IMR-90 (cell line): ENCODE measurements at regions not wholly inside any gene's neighbourhood (a gene's known extent, or its start where the extent isn't known, plus 50 kb on each side); places are given as distances from the start of the nearest gene placed in this dataset.

Experiments
- ATAC-seq: fragments of 200-7000 bp; cut with Tn5 transposase; 2 replicates; pipeline ENCODE4 v1.9.1; 2020; ENCODE audit warnings: low read depth, mild to moderate bottlenecking, moderate library complexity
- BruUV-seq: library from RNA; stranded (reverse); fragments of 400-500 nt; replicated peaks from 2 replicates; lab custom pipeline; 2021; lab: Mats Ljungman, UMichigan
- CTCF ChIA-PET: fragments of 300-600 bp; formaldehyde crosslinking; extraction: SDS; loops from one replicate; lab custom pipeline; 2021; ENCODE audit warnings: antibody characterized with exemption; lab: Yijun Ruan, JAX
- POLR2A ChIA-PET: fragments of 300-600 bp; sonication (Branson Sonifier 250); formaldehyde crosslinking; loops from one replicate; lab custom pipeline; 2022; ENCODE audit warnings: antibody characterized with exemption; ENCODE audit not compliant: unreplicated experiment; lab: Charles Lee
- DNase-seq: peaks from one replicate; pipeline ENCODE4 v3.0.0; 2013
- H2AFZ ChIP-seq: replicated peaks from 2 replicates; pipeline ENCODE3; 2013; ENCODE audit warnings: low read length, mild to moderate bottlenecking; ENCODE audit not compliant: poor library complexity
- H2AK5ac ChIP-seq: 2 replicates; pipeline ENCODE4 v1.6.1; 2013; ENCODE audit warnings: low read depth, low read length, inconsistent platforms
- H2AK9ac ChIP-seq: replicated peaks from 2 replicates; pipeline ENCODE3; 2013; ENCODE audit warnings: mild to moderate bottlenecking, low read depth, low read length, moderate library complexity; ENCODE audit not compliant: poor library complexity
- H2BK120ac ChIP-seq: 2 replicates; pipeline ENCODE4 v1.6.1; 2013; ENCODE audit warnings: low read depth, low read length, inconsistent platforms
- H2BK15ac ChIP-seq: 3 replicates; pipeline ENCODE4 v1.6.1; 2013; ENCODE audit warnings: low read depth, low read length, inconsistent platforms
- H2BK20ac ChIP-seq: 2 replicates; pipeline ENCODE4 v1.6.1; 2013; ENCODE audit warnings: low read depth, mild to moderate bottlenecking, inconsistent platforms, low read length, moderate library complexity
- H2BK5ac ChIP-seq: 2 replicates; pipeline ENCODE4 v1.6.1; 2013; ENCODE audit warnings: mild to moderate bottlenecking, low read depth, low read length, inconsistent platforms; ENCODE audit not compliant: poor library complexity, severe bottlenecking
- H3K14ac ChIP-seq: replicated peaks from 2 replicates; pipeline ENCODE4 v1.6.1; 2013; ENCODE audit warnings: low read depth, low read length, inconsistent platforms
- H3K18ac ChIP-seq: 2 replicates; pipeline ENCODE4 v1.6.1; 2013; ENCODE audit warnings: low read depth, low read length, control low read depth
- H3K23ac ChIP-seq: 2 replicates; pipeline ENCODE4 v1.6.1; 2013; ENCODE audit warnings: low read depth, low read length, inconsistent platforms
- H3K27ac ChIP-seq: 2 replicates; pipeline ENCODE4 v1.5.1; 2013; ENCODE audit warnings: mild to moderate bottlenecking, control low read depth, low read length; ENCODE audit not compliant: insufficient read depth
- H3K27me3 ChIP-seq: 2 replicates; pipeline ENCODE4 v1.6.1; 2013; ENCODE audit warnings: low read length; ENCODE audit not compliant: control insufficient read depth, insufficient read depth
- H3K36me3 ChIP-seq: 2 replicates; pipeline ENCODE4 v1.6.1; 2013; ENCODE audit warnings: low read length, mixed read lengths; ENCODE audit not compliant: control insufficient read depth, insufficient read depth
- H3K4ac ChIP-seq: 2 replicates; pipeline ENCODE4 v1.6.1; 2013; ENCODE audit warnings: low read depth, low read length, inconsistent platforms
- H3K4me1 ChIP-seq: 2 replicates; pipeline ENCODE4 v1.6.1; 2013; ENCODE audit warnings: low read length, mixed read lengths; ENCODE audit not compliant: control insufficient read depth, insufficient read depth
- H3K4me2 ChIP-seq: 2 replicates; pipeline ENCODE4 v1.6.1; 2013; ENCODE audit warnings: low read depth, mild to moderate bottlenecking, control low read depth, low read length, moderate library complexity
- H3K4me3 ChIP-seq: 2 replicates; pipeline ENCODE4 v1.5.1; 2013; ENCODE audit warnings: low read depth, mild to moderate bottlenecking, control low read depth, low read length, moderate library complexity; ENCODE audit not compliant: insufficient read depth
- H3K56ac ChIP-seq: 2 replicates; pipeline ENCODE4 v1.6.1; 2013; ENCODE audit warnings: low read length, inconsistent platforms; ENCODE audit not compliant: insufficient read depth; ENCODE audit errors: extremely low read depth
- H3K79me1 ChIP-seq, 2 experiments: 2 replicates each; pipeline ENCODE4 v1.6.1; 2013; ENCODE audit warnings: low read length in 2 of 2, inconsistent platforms in 1 of 2, low read depth in 1 of 2
- H3K9ac ChIP-seq: 2 replicates; pipeline ENCODE4 v1.6.1; 2013; ENCODE audit warnings: low read depth, low read length, control low read depth
- H3K9me1 ChIP-seq: 2 replicates; pipeline ENCODE4 v1.6.1; 2013; ENCODE audit warnings: low read length, inconsistent platforms; ENCODE audit not compliant: insufficient read depth
- H3K9me3 ChIP-seq: 2 replicates; pipeline ENCODE4 v1.6.1; 2013; ENCODE audit warnings: low read length; ENCODE audit not compliant: control insufficient read depth, insufficient read depth
- H4K20me1 ChIP-seq: 2 replicates; pipeline ENCODE4 v1.6.1; 2013; ENCODE audit warnings: low read length, inconsistent platforms; ENCODE audit not compliant: insufficient read depth
- H4K5ac ChIP-seq: 2 replicates; pipeline ENCODE4 v1.6.1; 2013; ENCODE audit warnings: mild to moderate bottlenecking, low read depth, low read length, control low read depth
- H4K8ac ChIP-seq, 2 experiments: 2 replicates each; pipeline ENCODE4 v1.6.1; 2013; ENCODE audit warnings: low read depth in 2 of 2, low read length in 2 of 2, control low read depth in 1 of 2, inconsistent platforms in 1 of 2
- H4K91ac ChIP-seq: 2 replicates; pipeline ENCODE4 v1.6.1; 2013; ENCODE audit warnings: low read depth, low read length, inconsistent platforms; ENCODE audit not compliant: insufficient read depth
- BHLHE40 ChIP-seq: fragments of 150-350 bp; IDR thresholded peaks from 2 replicates; pipeline ENCODE4 v1.6.1; 2016; ENCODE audit warnings: mild to moderate bottlenecking, low read depth, low read length
- CEBPB ChIP-seq: IDR thresholded peaks from 2 replicates; pipeline ENCODE4 v1.6.1; 2012; ENCODE audit warnings: low read depth, low read length, improper control_type of control experiment
- CHD1 ChIP-seq: IDR thresholded peaks from 2 replicates; pipeline ENCODE4 v1.6.1; 2012; ENCODE audit warnings: low read depth, low read length, improper control_type of control experiment
- CTCF ChIP-seq: conservative IDR thresholded peaks from 2 replicates; pipeline ENCODE4 v1.5.1; 2012; ENCODE audit warnings: mild to moderate bottlenecking, low read depth, low read length, improper control_type of control experiment
- ELK1 ChIP-seq: fragments of 150-350 bp; IDR thresholded peaks from 2 replicates; pipeline ENCODE4 v1.6.1; 2016; ENCODE audit warnings: low read depth, mild to moderate bottlenecking, low read length, moderate library complexity, borderline replicate concordance
- FOS ChIP-seq: fragments of 150-350 bp; IDR thresholded peaks from 2 replicates; pipeline ENCODE4 v1.6.1; 2016; ENCODE audit warnings: low read depth, low read length
- MAFK ChIP-seq: IDR thresholded peaks from 2 replicates; pipeline ENCODE4 v1.6.1; 2012; ENCODE audit warnings: low read depth, low read length, improper control_type of control experiment
- MAZ ChIP-seq: IDR thresholded peaks from 2 replicates; pipeline ENCODE4 v1.6.1; 2012; ENCODE audit warnings: low read depth, mild to moderate bottlenecking, low read length, improper control_type of control experiment, moderate library complexity, borderline replicate concordance
- MXI1 ChIP-seq: IDR thresholded peaks from 2 replicates; pipeline ENCODE4 v1.6.1; 2012; ENCODE audit warnings: low read depth, mild to moderate bottlenecking, low read length, moderate library complexity, borderline replicate concordance
- NFE2L2 ChIP-seq: fragments of 150-350 bp; IDR thresholded peaks from 2 replicates; pipeline ENCODE4 v1.6.1; 2016; ENCODE audit warnings: low read depth, mild to moderate bottlenecking, low read length
- POLR2A ChIP-seq: IDR thresholded peaks from 2 replicates; pipeline ENCODE4 v1.6.1; 2012; ENCODE audit warnings: mild to moderate bottlenecking, low read depth, low read length
- RAD21 ChIP-seq: IDR thresholded peaks from 2 replicates; pipeline ENCODE4 v1.6.1; 2012; ENCODE audit warnings: low read length, improper control_type of control experiment
- RCOR1 ChIP-seq: IDR thresholded peaks from 2 replicates; pipeline ENCODE4 v1.6.1; 2012; ENCODE audit warnings: mild to moderate bottlenecking, low read length, improper control_type of control experiment; ENCODE audit not compliant: insufficient replicate concordance
- RFX5 ChIP-seq: IDR thresholded peaks from 2 replicates; pipeline ENCODE4 v1.8.0; 2012; ENCODE audit warnings: low read depth, mild to moderate bottlenecking, low read length, moderate library complexity
- SMC3 ChIP-seq: fragments of 150-350 bp; IDR thresholded peaks from 2 replicates; pipeline ENCODE4 v1.6.1; 2016; ENCODE audit warnings: low read depth, mild to moderate bottlenecking, antibody characterized with exemption, low read length, moderate library complexity
- USF2 ChIP-seq: fragments of 150-350 bp; IDR thresholded peaks from 2 replicates; pipeline ENCODE4 v1.6.1; 2017; ENCODE audit warnings: mild to moderate bottlenecking, antibody characterized with exemption, low read length, low read depth
- WGBS, 2 experiments: methylation state at CpG; one replicate each; pipeline versions ENCODE4 v1.1.5 to v1.1.7; 2013; ENCODE audit warnings: missing lambda C conversion rate in 2 of 2; ENCODE audit not compliant: insufficient read length in 1 of 2; ENCODE audit errors: extremely low coverage in 2 of 2; 5-methylcytosine and 5-hydroxymethylcytosine counted together
- dilution Hi-C: fragments of 300-500 bp; cut with HindIII; formaldehyde crosslinking; loops from one replicate; pipeline ENCODE4 v1.14.3; 2018; ENCODE audit warnings: low sequenced_read_pairs; ENCODE audit not compliant: unreplicated experiment
- in situ Hi-C: fragments of 300-500 bp; cut with MboI; formaldehyde crosslinking; loops from 3 replicates; pipeline ENCODE4 v1.14.3; 2019; ENCODE audit warnings: low sequenced_read_pairs, inconsistent platforms, mixed read lengths
- intact Hi-C: fragments of 100-400 bp; cut with micrococcal nuclease; formaldehyde crosslinking; loops from 2 replicates; pipeline ENCODE4 v1.10.0; 2022

- no peak for ATAC-seq
- Histone ChIP-seq H3K4ac (no peak overlapping the region), H2BK20ac (no peak overlapping the region), H2AK9ac (no peak overlapping the region), H2AK5ac (no peak overlapping the region), H3K14ac (no peak overlapping the region), H2BK15ac (no peak overlapping the region), H3K9ac (no peak overlapping the region), H3K27me3 (no peaks in the 10 kb centered on the region), H2BK5ac (no peak overlapping the region), H3K4me3 (no peak overlapping the region), H3K18ac (no peak overlapping the region), H4K5ac (no peak overlapping the region), H3K4me1 (no peaks in the 10 kb centered on the region), H3K4me2 (no peak overlapping the region), H3K23ac (no peak overlapping the region), H3K36me3 (no peaks in the 10 kb centered on the region), H2BK120ac (no peak overlapping the region), H3K79me1 (no peaks in the 10 kb centered on the region), H3K27ac (no peak overlapping the region), H4K20me1 (no peaks in the 10 kb centered on the region), H4K91ac (no peak overlapping the region), H4K8ac (no peak overlapping the region), H3K9me3 (peaks cover 4% of the 10 kb centered on the region; the same call in 1 of the 2 replicates), H2AFZ (no peak overlapping the region), H3K56ac (no peak overlapping the region), H3K9me1 (no peaks in the 10 kb centered on the region)
- in situ Hi-C loops (no loop called here), intact Hi-C loops (no loop called here), dilution Hi-C loops (no loop called here)
- DNase-seq = no peak
- ChIA-PET POLR2A (no interaction called here), CTCF (no interaction called here)
- TF ChIP-seq FOS (no peak), POLR2A (no peak), USF2 (no peak), RFX5 (no peak), BHLHE40 (no peak), MAZ (no peak), RCOR1 (no peak), NFE2L2 (no peak), CTCF (no peak), MXI1 (no peak), CEBPB (no peak), CHD1 (no peak), MAFK (no peak), RAD21 (no peak), ELK1 (no peak), SMC3 (no peak)
- BruUV-seq = no TSS peak
- WGBS, 2 experiments = no CpG with 5 or more reads among the region's 6 CpGs
These were observed 449.6 kb upstream of the POU3F2 start for GRCh38 chr6:98384801-98385200.
